ENCODE measurements at regions not wholly inside any gene's neighbourhood (a gene's known extent, or its start where the extent isn't known, plus 50 kb on each side); places are given as distances from the start of the nearest gene placed in this dataset.

GRCh38 chr15:58321034-58321433 is 110.8 kb upstream of the LIPC start:
- no peaks in the 10 kb centered on the region for H3K36me3 ChIP-seq (ENCODE audit: control insufficient read depth in 2 of 2, insufficient read depth in 2 of 2, low read length in 1 of 2)
- H3K4me1 ChIP-seq (ENCODE audit: control insufficient read depth, insufficient read depth, low read length) = no peaks in the 10 kb centered on the region
- no peaks in the 10 kb centered on the region; the same call in 2 of the 3 replicates for H3K9me3 ChIP-seq (replicated peaks; ENCODE audit: control insufficient read depth, insufficient read depth, low read length)
- POLR2A ChIA-PET = no interaction called here
- no peak overlapping the region for H3K9ac ChIP-seq (ENCODE audit: control insufficient read depth, insufficient read depth, low read length)
- no peak for FAIRE-seq
- no TSS peak for BruUV-seq (replicated peaks)
- no peaks in the 10 kb centered on the region for H3K27me3 ChIP-seq (replicated peaks in 1 of 2; ENCODE audit: control insufficient read depth in 2 of 2, insufficient read depth in 2 of 2, low read length in 1 of 2)
- no peak overlapping the region for H3K27ac ChIP-seq (ENCODE audit: control insufficient read depth, insufficient read depth)
- CTCF ChIA-PET = interaction anchor here (1.3 kb wide), 1 partner anchor 10 kb away, joined by 3 read pairs; no protein-coding TSS in a partner anchor
- no peaks in the 10 kb centered on the region for H4K20me1 ChIP-seq (ENCODE audit: control insufficient read depth, insufficient read depth)
- RAD21 ChIA-PET (ENCODE audit: unreplicated experiment) = no interaction called here
- TF ChIP-seq NFYA (IDR thresholded peaks at IDR 0.05; ENCODE audit: borderline replicate concordance, low read depth, low read length) (no peak), ZNF217 (IDR thresholded peaks at IDR 0.05) (no peak), MXI1 (IDR thresholded peaks at IDR 0.05; ENCODE audit: low read depth, low read length) (no peak), YY1 (IDR thresholded peaks at IDR 0.05; ENCODE audit: low read depth, low read length) (no peak), TARDBP (IDR thresholded peaks at IDR 0.05; ENCODE audit: borderline replicate concordance) (no peak), RELA (IDR thresholded peaks at IDR 0.05; ENCODE audit: borderline replicate concordance, partially characterized antibody) (no peak), PBX3 (IDR thresholded peaks at IDR 0.05; ENCODE audit: insufficient replicate concordance, low read depth, low read length) (no peak), FOS (IDR thresholded peaks at IDR 0.05; ENCODE audit: borderline replicate concordance, extremely low read depth, insufficient read length) (no peak), POU2F2 (IDR thresholded peaks at IDR 0.05; ENCODE audit: borderline replicate concordance, low read depth, low read length) (no peak), CREM (IDR thresholded peaks at IDR 0.05; ENCODE audit: low read depth) (no peak), USF1 (IDR thresholded peaks at IDR 0.05; ENCODE audit: borderline replicate concordance, extremely low read length, insufficient read depth, low read depth, low read length) (no peak), HDAC2 (IDR thresholded peaks at IDR 0.05) (no peak), PKNOX1 (IDR thresholded peaks at IDR 0.05) (no peak), CBFB (IDR thresholded peaks at IDR 0.05; ENCODE audit: low read depth) (no peak)
- in situ Hi-C loops (cut with MboI) = no loop called here
- no peak for DNase-seq (ENCODE audit: low read depth, low spot score)
- 26% methylated on average over 2 of the region's 2 CpGs for WGBS (ENCODE audit: insufficient coverage, insufficient replicate concordance, low lambda C conversion rate, missing lambda C conversion rate)
- no peaks in the 10 kb centered on the region for H3K79me2 ChIP-seq (ENCODE audit: control insufficient read depth, insufficient read depth, low read length)
- intact Hi-C loops (cut with micrococcal nuclease; ENCODE audit: unreplicated experiment) = no loop called here
- H3K4me2 ChIP-seq (ENCODE audit: control insufficient read depth, insufficient read depth) = no peak overlapping the region
- SMC1A ChIA-PET (ENCODE audit: uncharacterized antibody, unreplicated experiment) = interaction anchor here (1.3 to 1.5 kb wide), 2 partner anchors 11 to 12 kb away, joined by 3 to 4 read pairs; no protein-coding TSS in a partner anchor
- no peak overlapping the region for H3K4me3 ChIP-seq
- H2AFZ ChIP-seq (ENCODE audit: control insufficient read depth, low read depth, low read length) = no peak overlapping the region
- no peak for ATAC-seq
